ENCODE measurements at regions not wholly inside any gene's neighbourhood (a gene's known extent, or its start where the extent isn't known, plus 50 kb on each side); places are given as distances from the start of the nearest gene placed in this dataset.

DNA sequence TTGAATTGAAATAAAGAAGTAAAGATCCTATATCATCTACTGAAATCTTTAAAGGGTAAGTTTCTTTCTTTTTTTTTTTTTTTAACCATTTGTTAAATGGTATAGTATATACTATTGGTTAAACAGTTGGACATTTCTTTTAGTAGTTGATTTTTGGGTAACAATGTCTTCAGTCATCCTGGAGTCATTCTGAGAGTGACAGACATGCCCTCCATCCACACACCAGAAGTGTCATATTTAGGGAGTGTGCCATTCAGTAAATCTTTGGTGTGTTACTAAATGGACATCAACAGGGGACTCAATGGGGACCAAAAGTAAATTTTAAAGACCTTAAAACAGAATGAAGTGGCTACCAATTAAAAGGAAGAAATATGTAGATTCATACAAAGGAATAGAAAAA lies 50.8 kb upstream of the SLC39A10 start:
- Mint-ChIP-seq H3K4me1 (peaks cover 12 to 22% (median 19%) of the 10 kb centered on the region in 3 donors), H3K27ac (peak overlapping the region in 2 of 6 donors; percentile 1 to 26), H3K36me3 (peaks cover 0 to 10% of the 10 kb centered on the region in 2 donors), H3K27me3 (no peaks in the 10 kb centered on the region), H3K9me3 (peaks cover 0 to 2% (median 0%) of the 10 kb centered on the region in 7 donors), H3K4me3 (no peak overlapping the region)
- ATAC-seq (ENCODE audit: low read depth in 2 of 2) (no peak), DNase-seq (no peak)

DNA sequence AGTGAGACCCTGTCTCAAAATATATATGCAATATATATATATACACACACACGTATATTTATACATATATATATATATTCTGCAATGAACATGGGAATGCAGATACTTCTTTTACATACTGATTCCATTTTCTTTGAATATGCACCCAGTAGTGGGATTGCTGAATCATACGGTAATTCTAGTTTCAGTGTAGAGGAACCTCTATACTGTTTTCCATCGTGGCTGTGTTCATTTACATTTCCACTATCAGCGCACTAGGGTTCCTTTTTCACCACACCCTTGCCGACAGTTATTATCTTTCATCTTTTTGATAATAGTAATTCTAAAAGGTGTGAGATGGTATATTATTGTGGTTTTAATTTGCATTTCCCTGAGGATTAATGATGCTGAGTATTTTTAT lies 52.3 kb upstream of the SLC39A10 start:
- no peak for ATAC-seq (ENCODE audit: low read depth in 2 of 2)
- no peak overlapping the region for H3K4me3 Mint-ChIP-seq

DNA sequence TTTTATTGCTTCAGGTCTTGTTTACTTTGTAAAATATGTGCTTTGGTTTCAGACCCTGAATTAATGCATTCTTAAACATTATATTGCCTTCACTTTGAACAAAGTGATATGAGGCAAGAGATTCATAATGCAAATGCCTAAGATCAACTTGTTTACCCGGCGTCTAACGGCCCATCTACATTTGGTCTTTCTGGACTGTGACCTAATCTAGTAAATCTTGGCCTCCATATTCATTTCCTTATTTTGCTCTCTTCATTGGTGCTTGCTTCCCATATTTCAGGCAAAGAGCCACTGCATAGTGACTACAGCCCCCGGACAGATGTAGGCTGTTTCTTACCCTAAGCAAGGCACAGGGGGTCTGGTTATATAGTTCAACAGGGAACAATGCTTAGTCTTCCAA lies 53.0 kb upstream of the SLC39A10 start:
- peak overlapping the region in 1 of 6 donors; percentile 49 for H3K27ac Mint-ChIP-seq

More for the DNA sequence above, 52.3 kb upstream of the SLC39A10 start:
- no peaks in the 10 kb centered on the region for H3K27me3 Mint-ChIP-seq
- no peak overlapping the region for H3K27ac Mint-ChIP-seq
- H3K36me3 Mint-ChIP-seq = peaks cover 0 to 10% of the 10 kb centered on the region in 2 donors
- H3K4me1 Mint-ChIP-seq = peaks cover 9 to 11% (median 9%) of the 10 kb centered on the region in 3 donors
- H3K9me3 Mint-ChIP-seq = peaks cover 0 to 2% (median 0%) of the 10 kb centered on the region in 7 donors
- no peak for DNase-seq

DNA sequence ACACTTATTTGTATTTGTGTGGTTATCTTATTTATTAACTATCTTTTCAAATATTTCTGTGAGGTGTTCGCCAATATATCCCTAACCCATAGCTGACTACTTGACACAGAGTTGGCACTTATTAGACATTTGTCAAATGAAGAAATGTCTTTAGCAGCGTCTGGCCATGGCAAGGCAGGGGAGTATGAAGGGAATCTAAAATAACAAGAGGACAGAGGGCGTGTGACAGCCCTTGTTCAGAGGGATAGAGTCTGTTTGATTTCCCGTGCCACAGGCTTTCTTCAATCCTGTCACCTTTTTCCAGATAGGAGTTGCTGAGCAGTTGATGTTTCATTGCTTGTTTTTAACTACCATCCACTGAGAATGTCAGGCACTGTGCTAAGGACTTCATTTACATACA lies 53.6 kb upstream of the SLC39A10 start:
- DNase-seq (no peak), ATAC-seq (ENCODE audit: low read depth in 2 of 2) (no peak)
- H3K27me3 Mint-ChIP-seq = no peaks in the 10 kb centered on the region
- no peak overlapping the region for H3K4me3 Mint-ChIP-seq
- H3K9me3 Mint-ChIP-seq = peaks cover 0 to 2% (median 0%) of the 10 kb centered on the region in 7 donors
- peaks cover 0 to 10% of the 10 kb centered on the region in 2 donors for H3K36me3 Mint-ChIP-seq
- peaks cover 7 to 8% (median 8%) of the 10 kb centered on the region in 3 donors for H3K4me1 Mint-ChIP-seq
- peak overlapping the region in 1 of 6 donors; percentile 96 for H3K27ac Mint-ChIP-seq

More for the DNA sequence above, 53.0 kb upstream of the SLC39A10 start:
- peaks cover 7 to 8% (median 8%) of the 10 kb centered on the region in 3 donors for H3K4me1 Mint-ChIP-seq
- H3K27me3 Mint-ChIP-seq = no peaks in the 10 kb centered on the region
- H3K36me3 Mint-ChIP-seq = peaks cover 0 to 10% of the 10 kb centered on the region in 2 donors
- ATAC-seq (ENCODE audit: low read depth in 2 of 2) = no peak
- no peak overlapping the region for H3K4me3 Mint-ChIP-seq
- peaks cover 0 to 2% (median 0%) of the 10 kb centered on the region in 7 donors for H3K9me3 Mint-ChIP-seq
- DNase-seq = no peak

DNA sequence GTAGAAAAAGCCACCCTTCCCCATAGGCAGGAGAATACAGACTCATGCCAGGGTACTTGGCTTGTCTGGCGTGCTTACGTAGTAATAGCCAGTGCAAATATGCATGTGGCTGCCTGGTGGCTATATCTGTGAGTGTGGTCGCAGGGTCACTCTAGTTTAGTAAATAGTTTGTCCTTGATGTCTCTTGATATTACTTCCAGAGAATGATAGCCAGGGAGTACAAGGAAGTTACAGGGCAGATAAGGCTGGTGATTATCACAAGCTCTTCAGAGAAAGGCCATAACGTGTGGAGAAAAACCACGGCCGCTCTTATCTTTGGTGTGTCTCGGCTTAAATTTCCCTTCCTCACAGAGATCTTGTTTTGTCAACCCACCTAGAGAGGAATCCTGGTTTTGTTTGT lies 54.3 kb upstream of the SLC39A10 start:
- Mint-ChIP-seq H3K27ac (no peak overlapping the region), H3K4me3 (no peak overlapping the region), H3K9me3 (peaks cover 0 to 2% (median 0%) of the 10 kb centered on the region in 7 donors), H3K36me3 (peaks cover 0 to 10% of the 10 kb centered on the region in 2 donors), H3K4me1 (peaks cover 7 to 8% (median 8%) of the 10 kb centered on the region in 3 donors), H3K27me3 (no peaks in the 10 kb centered on the region)
- DNase-seq = no peak
- ATAC-seq (ENCODE audit: low read depth in 2 of 2) = no peak

DNA sequence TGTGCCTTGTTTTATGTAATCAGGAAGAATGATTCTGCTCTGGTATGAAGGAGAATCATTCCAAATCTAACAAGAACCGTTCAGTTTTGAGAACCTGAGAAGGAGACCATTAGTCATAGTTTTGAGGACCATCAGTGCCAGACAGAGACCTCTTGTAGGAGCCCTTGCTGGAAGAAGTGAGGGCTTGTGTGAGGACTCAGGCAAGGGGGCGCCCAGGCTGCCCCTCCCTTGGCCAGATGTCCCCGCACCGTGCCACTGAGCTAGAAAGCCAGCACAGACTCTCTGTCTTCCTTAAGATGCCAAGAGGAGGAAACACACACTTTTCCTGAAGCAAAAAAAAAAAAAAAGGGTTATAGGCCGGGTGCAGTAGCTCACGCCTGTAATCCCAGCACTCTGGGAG lies 55.7 kb upstream of the SLC39A10 start:
- Mint-ChIP-seq H3K4me3 (peak overlapping the region in 1 of 8 donors; percentile 39), H3K4me1 (peaks cover 12 to 15% (median 14%) of the 10 kb centered on the region in 3 donors), H3K27ac (peak overlapping the region in 3 of 6 donors; percentile 4 to 58 (median 49)), H3K27me3 (no peaks in the 10 kb centered on the region), H3K36me3 (peaks cover 0 to 6% of the 10 kb centered on the region in 2 donors), H3K9me3 (peaks cover 0 to 2% (median 0%) of the 10 kb centered on the region in 7 donors)
- ATAC-seq (ENCODE audit: low read depth in 2 of 2) = no peak
- DNase-seq = no peak

DNA sequence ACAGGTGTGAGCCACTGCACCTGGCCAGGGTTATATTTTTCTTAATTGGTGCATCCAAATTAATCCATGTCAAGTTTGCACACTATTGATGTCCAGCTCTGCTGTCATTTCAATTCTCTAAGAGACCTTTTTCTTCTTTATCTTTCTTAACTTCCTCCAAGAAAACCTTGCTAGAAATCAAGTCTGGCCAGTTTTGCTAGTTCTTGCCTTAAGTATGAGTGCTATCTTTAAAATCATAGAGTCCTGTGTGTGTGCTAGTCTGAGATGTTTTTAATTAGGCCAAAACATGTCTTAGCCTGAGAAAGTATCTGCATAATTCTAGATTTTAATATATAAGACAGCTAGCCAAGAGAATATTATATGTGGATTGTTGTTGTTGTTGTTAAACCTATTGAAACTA lies 56.2 kb upstream of the SLC39A10 start:
- ATAC-seq (ENCODE audit: low read depth in 2 of 2) (no peak), DNase-seq (no peak)
- Mint-ChIP-seq H3K4me3 (no peak overlapping the region), H3K27ac (peak overlapping the region in 2 of 6 donors; percentile 4 to 49), H3K9me3 (peaks cover 0 to 2% (median 0%) of the 10 kb centered on the region in 7 donors), H3K27me3 (no peaks in the 10 kb centered on the region), H3K4me1 (peaks cover 15 to 20% (median 20%) of the 10 kb centered on the region in 3 donors), H3K36me3 (peaks cover under 1 to 4% of the 10 kb centered on the region in 2 donors)

DNA sequence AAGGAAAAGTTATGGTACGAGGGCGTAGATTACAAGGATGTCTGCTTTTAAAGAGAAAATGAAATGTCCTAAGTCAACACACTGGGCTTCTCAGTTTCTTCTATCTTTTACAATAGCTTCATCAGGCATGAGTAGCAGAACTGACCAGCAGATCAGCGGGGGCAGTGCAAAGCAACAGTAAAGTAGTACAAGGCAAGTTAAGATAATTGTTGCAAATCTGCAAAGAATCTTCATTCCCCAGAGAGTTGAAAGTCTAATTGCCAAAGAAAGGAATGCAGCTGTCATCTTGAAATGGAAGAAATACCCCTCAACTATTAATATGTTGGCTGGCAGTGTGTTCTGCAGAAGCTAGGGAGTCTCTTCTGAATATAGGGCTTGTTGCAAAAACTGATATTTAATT lies 60.2 kb upstream of the SLC39A10 start:
- no peaks in the 10 kb centered on the region for H3K27me3 Mint-ChIP-seq
- no peak for ATAC-seq (ENCODE audit: low read depth in 2 of 2)
- H3K27ac Mint-ChIP-seq = no peak overlapping the region
- H3K4me1 Mint-ChIP-seq = peaks cover 24 to 31% (median 28%) of the 10 kb centered on the region in 3 donors
- peaks cover 0 to 7% of the 10 kb centered on the region in 2 donors for H3K36me3 Mint-ChIP-seq
- H3K9me3 Mint-ChIP-seq = peaks cover 0 to 5% (median 2%) of the 10 kb centered on the region in 7 donors
- no peak for DNase-seq
- no peak overlapping the region for H3K4me3 Mint-ChIP-seq

DNA sequence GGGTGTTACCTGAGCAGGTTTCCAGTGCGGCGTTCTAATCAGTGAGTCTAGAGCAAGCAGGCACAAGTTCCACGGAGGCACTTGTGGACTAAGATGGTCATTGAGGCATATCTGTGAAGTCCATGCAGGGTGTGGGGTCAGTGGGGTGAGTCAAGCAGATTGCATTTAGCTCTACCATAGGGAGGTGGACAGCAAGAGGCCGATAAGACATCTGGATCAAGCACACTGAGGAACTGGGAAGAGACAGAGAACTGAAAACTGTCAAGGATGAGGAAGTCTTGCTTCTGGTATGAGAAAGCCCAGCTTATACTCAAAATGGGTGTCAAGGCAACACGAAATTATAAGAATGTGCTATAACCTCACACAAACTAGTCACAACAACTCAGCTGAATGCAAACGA lies 61.2 kb upstream of the SLC39A10 start:
- peaks cover 0 to 5% (median 2%) of the 10 kb centered on the region in 7 donors for H3K9me3 Mint-ChIP-seq
- peak; percentile 32 to 59 for ATAC-seq (ENCODE audit: low read depth in 2 of 2)
- peak; percentile 12 for DNase-seq
- H3K27ac Mint-ChIP-seq = peak overlapping the region; percentile 3 to 80 (median 46)
- H3K27me3 Mint-ChIP-seq = no peaks in the 10 kb centered on the region
- peaks cover 20 to 27% (median 20%) of the 10 kb centered on the region in 3 donors for H3K4me1 Mint-ChIP-seq
- H3K4me3 Mint-ChIP-seq = peak overlapping the region in 6 of 8 donors; percentile 30 to 85 (median 72)
- H3K36me3 Mint-ChIP-seq = peaks cover 0 to 7% of the 10 kb centered on the region in 2 donors

- no peaks in the 10 kb centered on the region for H3K27me3 Mint-ChIP-seq
- H3K36me3 Mint-ChIP-seq = peaks cover 0 to 7% of the 10 kb centered on the region in 2 donors
- H3K4me1 Mint-ChIP-seq = peaks cover 20 to 27% (median 21%) of the 10 kb centered on the region in 3 donors
- peaks cover 0 to 5% (median 2%) of the 10 kb centered on the region in 7 donors for H3K9me3 Mint-ChIP-seq
- ATAC-seq (ENCODE audit: low read depth in 2 of 2) = no peak
- peak overlapping the region in 3 of 6 donors; percentile 3 to 66 (median 53) for H3K27ac Mint-ChIP-seq
- DNase-seq = no peak
- H3K4me3 Mint-ChIP-seq = peak overlapping the region in 4 of 8 donors; percentile 30 to 83 (median 72)
Observed at GRCh38 chr2:195594919-195595694, 61.9 kb upstream of the SLC39A10 start.

DNA sequence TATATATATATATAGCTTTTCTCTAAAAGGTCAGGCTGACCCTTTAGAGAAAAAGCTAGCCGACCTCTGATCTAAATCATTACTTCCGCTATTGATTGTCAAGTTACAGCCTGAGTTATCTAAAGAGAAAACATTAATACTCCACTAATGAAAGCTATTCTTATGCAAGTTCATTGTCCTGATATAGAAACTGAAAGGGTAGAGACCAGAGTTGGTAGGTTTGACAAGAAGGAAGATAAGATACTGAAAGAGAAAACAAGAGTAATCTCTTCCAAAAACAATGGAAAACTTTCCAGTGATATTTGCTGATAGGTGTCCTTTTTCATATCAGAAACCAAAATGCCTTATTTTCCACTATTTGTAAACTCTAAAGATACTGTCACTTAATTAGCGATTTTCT lies 62.8 kb upstream of the SLC39A10 start:
- peak; percentile 11 for DNase-seq
- H3K27me3 Mint-ChIP-seq = no peaks in the 10 kb centered on the region
- peaks cover 0 to 7% of the 10 kb centered on the region in 2 donors for H3K36me3 Mint-ChIP-seq
- ATAC-seq (ENCODE audit: low read depth in 2 of 2) = peak in 1 of 2 donors; percentile 58
- H3K27ac Mint-ChIP-seq = no peak overlapping the region
- H3K9me3 Mint-ChIP-seq = peaks cover 0 to 5% (median 2%) of the 10 kb centered on the region in 7 donors
- peaks cover 20 to 27% (median 25%) of the 10 kb centered on the region in 3 donors for H3K4me1 Mint-ChIP-seq
- peak overlapping the region in 1 of 8 donors; percentile 3 for H3K4me3 Mint-ChIP-seq

- DNase-seq (no peak), ATAC-seq (ENCODE audit: low read depth in 2 of 2) (no peak)
- H3K27ac Mint-ChIP-seq = no peak overlapping the region
- no peaks in the 10 kb centered on the region for H3K27me3 Mint-ChIP-seq
- peaks cover 0 to 7% of the 10 kb centered on the region in 2 donors for H3K36me3 Mint-ChIP-seq
- H3K4me1 Mint-ChIP-seq = peaks cover 20 to 27% (median 25%) of the 10 kb centered on the region in 3 donors
- H3K4me3 Mint-ChIP-seq = no peak overlapping the region
- H3K9me3 Mint-ChIP-seq = peaks cover 0 to 5% (median 2%) of the 10 kb centered on the region in 7 donors
Observed at GRCh38 chr2:195592105-195592504, 64.9 kb upstream of the SLC39A10 start.

DNA sequence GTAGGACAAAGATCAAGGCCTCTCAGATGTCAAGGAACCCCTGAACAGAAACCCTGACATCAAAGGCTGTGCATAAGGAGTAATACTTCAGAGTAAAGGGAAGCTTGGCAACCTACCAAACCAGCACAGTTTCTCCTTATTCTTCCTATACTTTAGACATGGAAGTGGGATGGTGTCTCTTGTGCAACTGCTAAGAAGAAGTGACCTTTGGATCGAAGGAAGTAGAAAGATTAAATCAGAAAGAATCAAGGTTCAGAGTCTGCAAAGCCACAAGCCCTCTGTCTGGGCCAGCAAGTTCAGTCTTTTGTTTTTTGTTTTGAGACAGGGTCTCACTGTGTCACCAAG lies 66.2 kb upstream of the SLC39A10 start:
- peaks cover 13 to 18% (median 16%) of the 10 kb centered on the region in 3 donors for H3K4me1 Mint-ChIP-seq
- no peak overlapping the region for H3K4me3 Mint-ChIP-seq
- DNase-seq (no peak), ATAC-seq (ENCODE audit: low read depth in 2 of 2) (no peak)
- peaks cover 0 to 7% of the 10 kb centered on the region in 2 donors for H3K36me3 Mint-ChIP-seq
- H3K9me3 Mint-ChIP-seq = peaks cover 0 to 5% (median 2%) of the 10 kb centered on the region in 7 donors
- peak overlapping the region in 2 of 6 donors; percentile 55 to 74 for H3K27ac Mint-ChIP-seq
- H3K27me3 Mint-ChIP-seq = no peaks in the 10 kb centered on the region
